Fibroblast of lung (primary cell): ENCODE measurements at regions not wholly inside any gene's neighbourhood (a gene's known extent, or its start where the extent isn't known, plus 50 kb on each side); places are given as distances from the start of the nearest gene placed in this dataset.

ENCODE experiments used
- DNase-seq, 2 donors: peaks; one replicate each; pipeline versions ENCODE4 v3.0.0 to v3.0.0-alpha.2; 2010; ENCODE audit warnings: low read depth in 2 of 2
- H2AFZ ChIP-seq: 2 replicates; pipeline ENCODE4 v1.5.1; 2012; ENCODE audit warnings: low read length, control low read depth, inconsistent platforms
- H3K27ac ChIP-seq: 2 replicates; pipeline ENCODE4 v1.5.1; 2011; ENCODE audit warnings: low read length, control low read depth; ENCODE audit not compliant: insufficient read depth
- H3K27me3 ChIP-seq: 2 replicates; pipeline ENCODE4 v1.5.1; 2011; ENCODE audit warnings: mild to moderate bottlenecking, low read length; ENCODE audit not compliant: control insufficient read depth, insufficient read depth
- H3K36me3 ChIP-seq: 2 replicates; pipeline ENCODE4 v1.5.1; 2011; ENCODE audit warnings: low read length; ENCODE audit not compliant: control insufficient read depth, insufficient read depth
- H3K4me1 ChIP-seq: 2 replicates; pipeline ENCODE4 v1.5.1; 2011; ENCODE audit warnings: low read length; ENCODE audit not compliant: control insufficient read depth, insufficient read depth; ENCODE audit errors: extremely low read depth
- H3K4me2 ChIP-seq: 2 replicates; pipeline ENCODE4 v1.5.1; 2011; ENCODE audit warnings: low read length, control low read depth; ENCODE audit not compliant: insufficient read depth; ENCODE audit errors: extremely low read depth
- H3K4me3 ChIP-seq, 4 experiments: fragments of 200-600 bp in 1 of 4; sonication (generic) in 1 of 4; replicated peaks in 1 of 4; 2 replicates each; pipeline ENCODE4 v1.5.1; 2011 to 2016; ENCODE audit warnings: low read length in 4 of 4, low read depth in 3 of 4, mild to moderate bottlenecking in 3 of 4, control low read depth in 2 of 4, inconsistent platforms in 1 of 4, mixed read lengths in 1 of 4; ENCODE audit not compliant: insufficient read depth in 1 of 4; ENCODE audit errors: control extremely low read depth in 1 of 4
- H3K79me2 ChIP-seq: 2 replicates; pipeline ENCODE4 v1.5.1; 2012; ENCODE audit warnings: mild to moderate bottlenecking, low read length, inconsistent platforms; ENCODE audit not compliant: control insufficient read depth, insufficient read depth
- H3K9ac ChIP-seq: 2 replicates; pipeline ENCODE4 v1.5.1; 2011; ENCODE audit warnings: mild to moderate bottlenecking, low read length, control low read depth; ENCODE audit not compliant: insufficient read depth
- H3K9me3 ChIP-seq: 2 replicates; pipeline ENCODE4 v1.5.1; 2012; ENCODE audit warnings: low read depth, low read length; ENCODE audit not compliant: control insufficient read depth, insufficient read depth
- H4K20me1 ChIP-seq: 2 replicates; pipeline ENCODE4 v1.5.1; 2011; ENCODE audit warnings: low read length; ENCODE audit not compliant: control insufficient read depth, insufficient read depth; ENCODE audit errors: extremely low read depth
- CTCF ChIP-seq, 2 donors: IDR thresholded peaks in 1 of 2; conservative IDR thresholded peaks in 1 of 2; 1 replicate in 1 of 2; 2 replicates in 1 of 2; pipeline ENCODE4 v1.5.1; 2011 to 2012; ENCODE audit warnings: low read length in 2 of 2, control low read depth in 1 of 2, inconsistent platforms in 1 of 2, low read depth in 1 of 2, mild to moderate bottlenecking in 1 of 2
- EZH2 ChIP-seq: IDR thresholded peaks from 2 replicates; pipeline ENCODE4 v1.5.1; 2012; ENCODE audit warnings: low read length, control low read depth, mild to moderate bottlenecking; ENCODE audit errors: missing control alignments

- no peak overlapping the region for H3K9ac ChIP-seq
- H3K79me2 ChIP-seq = no peaks in the 10 kb centered on the region
- H4K20me1 ChIP-seq = no peaks in the 10 kb centered on the region
- H3K27me3 ChIP-seq = no peaks in the 10 kb centered on the region
- DNase-seq = no peak
- H3K27ac ChIP-seq = no peak overlapping the region
- no peaks in the 10 kb centered on the region for H3K4me1 ChIP-seq
- H2AFZ ChIP-seq = no peak overlapping the region
- H3K4me3 ChIP-seq = no peak overlapping the region
- no peaks in the 10 kb centered on the region for H3K9me3 ChIP-seq
- no peaks in the 10 kb centered on the region for H3K36me3 ChIP-seq
- TF ChIP-seq CTCF (conservative IDR thresholded peaks at IDR 0.05 in 1 of 2, IDR thresholded peaks at IDR 0.05 in 1 of 2; ENCODE audit: low read depth in 1 of 2, low read length in 2 of 2) = no peak
- TF ChIP-seq EZH2 = no peak
- no peak overlapping the region for H3K4me2 ChIP-seq
These were observed 302.6 kb downstream of the LIG4 start for GRCh38 chr13:107912745-107913144.

GRCh38 chr13:107907065-107907805, 308.1 kb downstream of the LIG4 start:
- H3K79me2 ChIP-seq = no peaks in the 10 kb centered on the region
- H3K27ac ChIP-seq = no peak overlapping the region
- H3K36me3 ChIP-seq = no peaks in the 10 kb centered on the region
- no peak overlapping the region for H3K9ac ChIP-seq
- H3K4me2 ChIP-seq = no peak overlapping the region
- no peaks in the 10 kb centered on the region for H4K20me1 ChIP-seq
- H2AFZ ChIP-seq = no peak overlapping the region
- TF ChIP-seq CTCF (conservative IDR thresholded peaks at IDR 0.05 in 1 of 2, IDR thresholded peaks at IDR 0.05 in 1 of 2; ENCODE audit: low read depth in 1 of 2, low read length in 2 of 2) (no peak), EZH2 (no peak)
- peak in 1 of 2 donors; percentile 45 for DNase-seq
- no peaks in the 10 kb centered on the region for H3K9me3 ChIP-seq
- H3K4me3 ChIP-seq = no peak overlapping the region
- no peaks in the 10 kb centered on the region for H3K27me3 ChIP-seq
- H3K4me1 ChIP-seq = no peaks in the 10 kb centered on the region

GRCh38 chr13:107906131-107906530, 309.2 kb downstream of the LIG4 start:
- Histone ChIP-seq H3K36me3 (no peaks in the 10 kb centered on the region), H3K9me3 (no peaks in the 10 kb centered on the region), H4K20me1 (no peaks in the 10 kb centered on the region), H3K79me2 (no peaks in the 10 kb centered on the region), H2AFZ (no peak overlapping the region), H3K27me3 (no peaks in the 10 kb centered on the region), H3K4me1 (no peaks in the 10 kb centered on the region), H3K4me3 (no peak overlapping the region), H3K9ac (no peak overlapping the region), H3K27ac (no peak overlapping the region), H3K4me2 (no peak overlapping the region)
- TF ChIP-seq CTCF (conservative IDR thresholded peaks at IDR 0.05 in 1 of 2, IDR thresholded peaks at IDR 0.05 in 1 of 2; ENCODE audit: low read depth in 1 of 2, low read length in 2 of 2) (no peak), EZH2 (no peak)
- no peak for DNase-seq
